AG04449 (cell line): ENCODE measurements at regions not wholly inside any gene's neighbourhood (a gene's known extent, or its start where the extent isn't known, plus 50 kb on each side); places are given as distances from the start of the nearest gene placed in this dataset.

ENCODE experiments used
- CTCF ChIA-PET: fragments of 350-600 bp; formaldehyde crosslinking; extraction: SDS; loops from one replicate; lab custom pipeline; 2021; ENCODE audit warnings: antibody characterized with exemption; lab: Yijun Ruan, JAX
- POLR2A ChIA-PET: fragments of 400-600, 350-600 bp; formaldehyde crosslinking; extraction: SDS; loops from one replicate; lab custom pipeline; 2020; ENCODE audit warnings: antibody characterized with exemption, inconsistent platforms; lab: Yijun Ruan, JAX
- DNase-seq: peaks from one replicate; pipeline ENCODE4 v3.0.0-alpha.2; 2010; ENCODE audit warnings: low read depth, low spot score
- H3K4me3 ChIP-seq: 2 replicates; pipeline ENCODE4 v1.5.1; 2011; ENCODE audit warnings: low read depth, mild to moderate bottlenecking, control low read depth, low read length
- CTCF ChIP-seq: IDR thresholded peaks from one replicate; pipeline ENCODE4 v1.5.1; 2011; ENCODE audit warnings: mild to moderate bottlenecking, moderate library complexity, low read length, control low read depth, inconsistent platforms; ENCODE audit not compliant: insufficient read depth; ENCODE audit errors: missing control alignments

DNA sequence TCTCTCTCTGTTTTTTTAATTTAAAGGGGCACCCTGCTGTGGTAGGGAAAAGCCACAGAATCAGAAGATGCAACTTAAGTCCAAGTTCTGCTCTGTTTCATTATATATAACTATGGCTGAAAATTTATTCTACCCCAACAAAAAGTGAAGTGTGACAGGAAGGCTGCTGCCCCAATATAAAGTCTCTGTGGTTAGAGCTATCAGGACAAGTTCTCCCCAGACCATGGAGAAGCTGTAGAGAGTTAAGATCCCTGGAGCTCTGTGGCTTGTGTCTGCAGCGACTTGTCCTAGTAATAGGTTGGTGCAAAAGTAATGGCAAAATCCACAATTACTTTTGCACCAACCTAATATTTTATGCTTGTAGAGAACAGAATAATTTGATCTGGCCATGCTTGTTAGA lies 250.9 kb downstream of the PSAT1 start:
- POLR2A ChIA-PET = no interaction called here
- no peak for DNase-seq
- no peak overlapping the region for H3K4me3 ChIP-seq
- CTCF ChIA-PET = no interaction called here
- TF ChIP-seq CTCF = no peak

GRCh38 chr9:78548670-78549069 lies 251.7 kb downstream of the PSAT1 start:
- DNase-seq = no peak
- ChIA-PET POLR2A (no interaction called here), CTCF (no interaction called here)
- no peak overlapping the region for H3K4me3 ChIP-seq
- TF ChIP-seq CTCF = no peak

DNA sequence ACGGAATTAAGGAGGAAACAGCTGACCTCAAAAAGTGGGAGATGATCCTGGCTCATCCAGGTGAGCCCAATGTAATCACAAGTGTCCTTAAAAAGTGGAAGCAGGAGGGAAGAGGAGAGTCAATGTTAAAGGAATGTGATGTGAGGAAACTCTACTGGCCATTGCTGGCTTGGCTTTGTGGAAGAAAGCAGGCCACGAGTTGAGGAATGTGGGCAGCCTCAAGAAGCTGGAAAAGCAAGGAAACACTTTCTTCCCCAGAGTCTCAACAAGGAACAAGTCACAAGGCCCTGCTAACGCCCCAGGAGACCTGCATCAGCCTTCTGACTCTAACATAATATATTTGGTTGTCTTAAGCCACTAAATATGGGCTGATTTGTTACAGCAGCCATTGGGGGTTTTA lies 252.8 kb downstream of the PSAT1 start:
- no peak overlapping the region for H3K4me3 ChIP-seq
- TF ChIP-seq CTCF = no peak
- DNase-seq = no peak
- POLR2A ChIA-PET = no interaction called here
- CTCF ChIA-PET = interaction anchor here (1.2 kb wide), 1 partner anchor 111 kb away, joined by 3 read pairs; no protein-coding TSS in a partner anchor

DNA sequence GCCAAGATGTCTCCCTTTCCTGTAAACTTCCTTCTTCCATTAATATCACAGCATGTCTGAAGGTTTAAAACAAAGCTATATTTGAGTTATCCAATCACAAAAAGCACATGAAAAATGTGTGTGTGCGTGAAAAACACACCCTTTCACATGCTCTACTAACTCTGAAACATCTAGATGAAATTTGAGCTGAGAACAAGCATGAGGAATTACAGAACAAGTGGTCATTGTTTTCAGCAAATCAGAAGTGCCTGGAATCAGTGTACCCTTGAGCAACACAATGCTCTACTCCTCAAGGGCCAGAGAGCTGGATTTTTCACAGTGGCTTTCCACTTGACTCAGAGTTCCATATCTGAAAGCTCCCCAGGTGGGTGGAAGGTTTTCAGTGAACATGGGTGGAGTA lies 255.9 kb downstream of the PSAT1 start:
- no peak for TF ChIP-seq CTCF
- CTCF ChIA-PET = interaction anchor here (1.2 to 1.7 kb wide), 2 partner anchors 8 to 11 kb away, joined by 4 to 7 read pairs; no protein-coding TSS in a partner anchor
- no peak for DNase-seq
- H3K4me3 ChIP-seq = no peak overlapping the region
- POLR2A ChIA-PET = no interaction called here

- DNase-seq = no peak
- ChIA-PET CTCF (interaction anchor here (1.2 kb wide), 1 partner anchor 13 kb away, joined by 3 read pairs; no protein-coding TSS in a partner anchor), POLR2A (no interaction called here)
- TF ChIP-seq CTCF = no peak
- H3K4me3 ChIP-seq = no peak overlapping the region
These were observed 260.6 kb downstream of the PSAT1 start for GRCh38 chr9:78557540-78557939.

GRCh38 chr9:78559449-78559885 lies 262.5 kb downstream of the PSAT1 start:
- POLR2A ChIA-PET = interaction anchor here (0.7 kb wide), 1 partner anchor 8 kb away, joined by 3 read pairs; no protein-coding TSS in a partner anchor
- CTCF ChIA-PET = interaction anchor here (1.3 kb wide), 1 partner anchor 19 kb away, joined by 3 read pairs; no protein-coding TSS in a partner anchor
- no peak for TF ChIP-seq CTCF
- no peak overlapping the region for H3K4me3 ChIP-seq
- peak; percentile 21 for DNase-seq
